ENCODE measurements at regions not wholly inside any gene's neighbourhood (a gene's known extent, or its start where the extent isn't known, plus 50 kb on each side); places are given as distances from the start of the nearest gene placed in this dataset.

DNA sequence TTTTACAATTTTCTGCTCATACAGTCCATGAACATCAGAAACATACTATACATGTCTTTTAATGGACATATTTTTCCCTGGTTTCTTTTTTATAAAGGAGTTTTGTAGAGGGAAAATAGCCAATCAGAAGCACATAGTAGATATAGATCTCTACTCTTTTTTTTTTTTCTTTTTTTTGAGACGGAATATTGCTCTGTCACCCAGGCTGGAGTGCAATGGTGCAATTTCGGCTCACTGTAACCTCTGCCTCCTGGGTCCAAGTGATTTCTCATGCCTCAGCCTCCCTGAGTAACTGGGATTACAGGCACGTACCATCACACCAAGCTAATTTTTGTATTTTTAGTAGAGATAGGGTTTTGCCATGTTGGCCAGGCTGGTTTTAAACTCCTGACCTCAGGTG, 83.2 kb upstream of the MGAT5 start (continued):
- TF ChIP-seq MAFG (tag; conservative IDR thresholded peaks at IDR 0.05) (peak; percentile 68), MCM5 (IDR thresholded peaks at IDR 0.05; ENCODE audit: low read depth) (no peak), KDM2B (CRISPR knock-in tag; IDR thresholded peaks at IDR 0.05) (no peak), NCOA2 (IDR thresholded peaks at IDR 0.05; ENCODE audit: partially characterized antibody in 2 of 2) (no peak), SREBF2 (CRISPR knock-in tag; IDR thresholded peaks at IDR 0.05) (no peak), SMARCA4 (IDR thresholded peaks at IDR 0.05) (peak; percentile 31; the same call in 1 of the 2 replicates), NR2C2 (CRISPR knock-in tag; IDR thresholded peaks at IDR 0.05) (no peak), NR2C2 (tag; IDR thresholded peaks at IDR 0.05) (0 out of 2 replicates have a peak, but pooled peaks have one; percentile 37), SMAD4 (CRISPR knock-in tag; conservative IDR thresholded peaks at IDR 0.05) (no peak), BRD4 (IDR thresholded peaks at IDR 0.05) (no peak), ERF (CRISPR knock-in tag; IDR thresholded peaks at IDR 0.05) (no peak), ZNF584 (CRISPR knock-in tag; IDR thresholded peaks at IDR 0.05; ENCODE audit: low read depth) (no peak), ZBTB8A (IDR thresholded peaks at IDR 0.05; ENCODE audit: partially characterized antibody) (no peak), C11orf30 (IDR thresholded peaks at IDR 0.05; ENCODE audit: low read depth) (peak; percentile 72; the same call in 1 of the 2 replicates), CBFA2T3 (IDR thresholded peaks at IDR 0.05) (0 out of 2 replicates have a peak, but pooled peaks have one; percentile 3), CEBPB (tag; IDR thresholded peaks at IDR 0.05) (peak; percentile 69), ARID1B (IDR thresholded peaks at IDR 0.05) (0 out of 2 replicates have a peak, but pooled peaks have one; percentile 25), ZNF384 (IDR thresholded peaks at IDR 0.05; ENCODE audit: low read depth, low read length) (peak; percentile 87)
- TF ChIP-seq, protein P1, sequence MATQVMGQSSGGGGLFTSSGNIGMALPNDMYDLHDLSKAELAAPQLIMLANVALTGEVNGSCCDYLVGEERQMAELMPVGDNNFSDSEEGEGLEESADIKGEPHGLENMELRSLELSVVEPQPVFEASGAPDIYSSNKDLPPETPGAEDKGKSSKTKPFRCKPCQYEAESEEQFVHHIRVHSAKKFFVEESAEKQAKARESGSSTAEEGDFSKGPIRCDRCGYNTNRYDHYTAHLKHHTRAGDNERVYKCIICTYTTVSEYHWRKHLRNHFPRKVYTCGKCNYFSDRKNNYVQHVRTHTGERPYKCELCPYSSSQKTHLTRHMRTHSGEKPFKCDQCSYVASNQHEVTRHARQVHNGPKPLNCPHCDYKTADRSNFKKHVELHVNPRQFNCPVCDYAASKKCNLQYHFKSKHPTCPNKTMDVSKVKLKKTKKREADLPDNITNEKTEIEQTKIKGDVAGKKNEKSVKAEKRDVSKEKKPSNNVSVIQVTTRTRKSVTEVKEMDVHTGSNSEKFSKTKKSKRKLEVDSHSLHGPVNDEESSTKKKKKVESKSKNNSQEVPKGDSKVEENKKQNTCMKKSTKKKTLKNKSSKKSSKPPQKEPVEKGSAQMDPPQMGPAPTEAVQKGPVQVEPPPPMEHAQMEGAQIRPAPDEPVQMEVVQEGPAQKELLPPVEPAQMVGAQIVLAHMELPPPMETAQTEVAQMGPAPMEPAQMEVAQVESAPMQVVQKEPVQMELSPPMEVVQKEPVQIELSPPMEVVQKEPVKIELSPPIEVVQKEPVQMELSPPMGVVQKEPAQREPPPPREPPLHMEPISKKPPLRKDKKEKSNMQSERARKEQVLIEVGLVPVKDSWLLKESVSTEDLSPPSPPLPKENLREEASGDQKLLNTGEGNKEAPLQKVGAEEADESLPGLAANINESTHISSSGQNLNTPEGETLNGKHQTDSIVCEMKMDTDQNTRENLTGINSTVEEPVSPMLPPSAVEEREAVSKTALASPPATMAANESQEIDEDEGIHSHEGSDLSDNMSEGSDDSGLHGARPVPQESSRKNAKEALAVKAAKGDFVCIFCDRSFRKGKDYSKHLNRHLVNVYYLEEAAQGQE (IDR thresholded peaks at IDR 0.05; ENCODE audit: borderline replicate concordance): no peak
- TF ChIP-seq, protein P1 (CRISPR knock-in tag; IDR thresholded peaks at IDR 0.05; ENCODE audit: low read depth): no peak
